Fibroblast of mammary gland (primary cell): ENCODE measurements at regions not wholly inside any gene's neighbourhood (a gene's known extent, or its start where the extent isn't known, plus 50 kb on each side); places are given as distances from the start of the nearest gene placed in this dataset.

Source experiments
- DNase-seq: peaks from one replicate; pipeline ENCODE4 v3.0.0-alpha.2; 2010; ENCODE audit warnings: low read depth
- H3K4me3 ChIP-seq: 2 replicates; pipeline ENCODE4 v1.5.1; 2011; ENCODE audit warnings: low read depth, mild to moderate bottlenecking, low read length, moderate library complexity; ENCODE audit not compliant: control insufficient read depth
- TF ChIP-seq, protein P1 (sequence below): conservative IDR thresholded peaks from 2 replicates; pipeline ENCODE4 v1.5.1; 2011; ENCODE audit warnings: low read depth, low read length, inconsistent platforms; ENCODE audit not compliant: control insufficient read depth, insufficient read depth

- H3K4me3 ChIP-seq, result no peak overlapping the region
- TF ChIP-seq, protein P1, sequence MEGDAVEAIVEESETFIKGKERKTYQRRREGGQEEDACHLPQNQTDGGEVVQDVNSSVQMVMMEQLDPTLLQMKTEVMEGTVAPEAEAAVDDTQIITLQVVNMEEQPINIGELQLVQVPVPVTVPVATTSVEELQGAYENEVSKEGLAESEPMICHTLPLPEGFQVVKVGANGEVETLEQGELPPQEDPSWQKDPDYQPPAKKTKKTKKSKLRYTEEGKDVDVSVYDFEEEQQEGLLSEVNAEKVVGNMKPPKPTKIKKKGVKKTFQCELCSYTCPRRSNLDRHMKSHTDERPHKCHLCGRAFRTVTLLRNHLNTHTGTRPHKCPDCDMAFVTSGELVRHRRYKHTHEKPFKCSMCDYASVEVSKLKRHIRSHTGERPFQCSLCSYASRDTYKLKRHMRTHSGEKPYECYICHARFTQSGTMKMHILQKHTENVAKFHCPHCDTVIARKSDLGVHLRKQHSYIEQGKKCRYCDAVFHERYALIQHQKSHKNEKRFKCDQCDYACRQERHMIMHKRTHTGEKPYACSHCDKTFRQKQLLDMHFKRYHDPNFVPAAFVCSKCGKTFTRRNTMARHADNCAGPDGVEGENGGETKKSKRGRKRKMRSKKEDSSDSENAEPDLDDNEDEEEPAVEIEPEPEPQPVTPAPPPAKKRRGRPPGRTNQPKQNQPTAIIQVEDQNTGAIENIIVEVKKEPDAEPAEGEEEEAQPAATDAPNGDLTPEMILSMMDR, result no peak
- no peak for DNase-seq
These were observed 124.2 kb upstream of the FGGY start for GRCh38 chr1:59172693-59173092.

DNA sequence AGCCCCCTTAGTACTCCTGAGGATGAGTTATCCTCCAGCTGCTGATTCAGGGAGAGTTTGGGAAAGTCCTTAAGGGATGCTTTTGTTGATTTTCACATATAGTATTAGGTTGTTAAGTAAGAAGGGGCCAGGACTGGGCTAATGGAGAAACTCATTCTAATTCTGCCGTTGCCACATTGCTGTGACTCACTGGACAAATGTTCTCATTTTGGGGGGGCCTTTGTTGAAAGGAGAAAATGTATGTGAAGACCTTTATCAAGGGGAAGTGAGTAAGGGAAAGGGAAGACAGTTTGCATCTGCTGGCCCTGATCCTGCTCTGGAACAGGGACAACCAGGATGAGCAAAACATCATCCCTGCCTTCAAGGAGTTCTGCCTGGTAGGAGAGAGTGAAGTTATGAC lies 123.2 kb upstream of the FGGY start:
- peak; percentile 95 for DNase-seq
- H3K4me3 ChIP-seq, result no peak overlapping the region
- TF ChIP-seq, protein P1, result no peak

GRCh38 chr1:59176471-59176870 lies 120.4 kb upstream of the FGGY start:
- TF ChIP-seq, protein P1, result no peak
- no peak for DNase-seq

GRCh38 chr1:59177756-59178155 lies 119.1 kb upstream of the FGGY start:
- DNase-seq, result no peak
- H3K4me3 ChIP-seq, result no peak overlapping the region
- TF ChIP-seq, protein P1, result no peak

More at GRCh38 chr1:59176471-59176870, 120.4 kb upstream of the FGGY start:
- H3K4me3 ChIP-seq, result no peak overlapping the region

DNA sequence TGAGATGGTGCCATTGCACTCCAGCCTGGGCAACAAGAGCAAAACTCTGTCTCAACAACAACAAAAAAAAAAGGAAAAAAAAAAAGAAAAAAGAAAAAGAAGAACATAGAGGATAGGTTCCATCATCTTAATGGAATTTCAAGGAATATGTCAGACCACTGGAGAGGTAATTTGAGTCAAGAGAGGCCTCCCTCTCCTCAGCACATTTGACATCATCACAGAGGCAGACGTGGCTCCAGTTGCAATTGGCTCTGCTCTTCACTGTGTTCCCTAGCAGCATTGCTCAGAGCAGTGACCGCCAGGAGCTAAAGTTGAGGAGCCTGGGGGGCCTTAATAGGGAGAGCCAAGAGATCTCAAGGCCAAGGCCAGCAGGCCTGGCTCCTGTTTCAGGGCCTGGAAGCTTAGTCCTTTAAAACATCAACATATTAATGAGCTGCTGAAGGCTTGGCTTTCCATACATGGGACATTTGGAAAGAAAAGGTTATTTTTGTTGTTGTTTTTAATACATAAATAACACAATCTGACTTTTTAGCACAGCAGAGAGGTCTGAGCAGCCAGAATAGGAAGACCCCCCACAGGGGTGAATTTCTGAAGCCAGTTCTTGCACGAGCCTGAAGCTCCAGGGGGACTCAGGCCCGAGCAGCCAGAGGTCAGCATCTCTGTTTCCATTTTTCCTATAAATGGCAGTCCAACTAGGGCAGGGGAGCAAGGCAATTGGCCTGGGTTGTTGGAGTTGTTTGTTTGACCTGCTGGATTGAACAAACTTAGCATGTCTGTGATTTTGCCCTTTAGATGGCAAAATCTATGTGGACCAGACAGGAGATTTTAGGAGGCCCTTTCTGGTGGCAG lies 118.3 kb upstream of the FGGY start:
- TF ChIP-seq, protein P1, result no peak
- peak; percentile 89 for DNase-seq
- H3K4me3 ChIP-seq, result no peak overlapping the region

DNA sequence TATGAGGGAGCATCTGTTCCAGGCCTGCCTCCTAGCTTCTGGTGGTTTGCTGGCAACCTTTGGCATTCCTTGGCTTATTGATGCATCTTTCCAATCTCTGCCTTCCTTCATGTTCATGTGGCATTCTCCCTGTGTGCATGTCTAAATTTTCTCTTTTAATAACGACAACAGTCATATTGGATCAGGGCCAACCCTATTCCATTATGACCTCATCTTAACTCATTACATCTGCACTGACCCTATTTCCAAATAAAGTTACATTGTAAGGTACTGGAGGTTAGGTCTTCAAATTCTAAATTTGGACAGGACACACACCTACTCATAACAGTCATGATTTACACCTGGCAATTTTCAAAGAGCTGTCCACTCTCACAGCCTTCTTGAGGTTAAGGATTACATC lies 117.2 kb upstream of the FGGY start:
- DNase-seq, result peak; percentile 54
- no peak overlapping the region for H3K4me3 ChIP-seq
- TF ChIP-seq, protein P1, result no peak

DNA sequence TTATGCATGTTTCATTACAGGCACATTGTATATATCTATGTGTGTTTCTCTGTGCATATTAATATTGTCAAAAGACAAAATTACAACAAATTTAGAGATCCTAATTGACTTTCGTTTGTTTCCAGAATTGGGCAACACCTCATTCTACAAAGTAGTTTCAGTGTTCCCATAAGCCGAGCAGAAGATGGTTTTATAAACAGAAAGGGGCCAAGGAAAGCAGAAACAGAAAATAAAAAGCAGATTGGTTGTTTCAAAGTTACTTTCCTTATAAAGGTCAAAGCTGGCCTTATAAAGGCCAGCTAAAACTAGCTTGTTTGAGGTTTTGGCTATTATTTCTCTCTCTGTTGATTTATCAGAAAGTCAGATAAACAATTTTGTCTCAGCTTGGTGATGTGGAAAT lies 116.2 kb upstream of the FGGY start:
- H3K4me3 ChIP-seq, result no peak overlapping the region
- TF ChIP-seq, protein P1, result no peak
- no peak for DNase-seq
